Panc1 (cell line): ENCODE measurements at regions not wholly inside any gene's neighbourhood (a gene's known extent, or its start where the extent isn't known, plus 50 kb on each side); places are given as distances from the start of the nearest gene placed in this dataset.

Experiments used
- ATAC-seq: fragments of 200-7000 bp; cut with Tn5 transposase; 2 replicates; pipeline ENCODE4 v1.9.1; 2020; ENCODE audit warnings: mild to moderate bottlenecking, moderate library complexity
- BruUV-seq: library from RNA; stranded (reverse); fragments of 400-500 nt; replicated peaks from 2 replicates; lab custom pipeline; 2021; lab: Mats Ljungman, UMichigan
- CTCF ChIA-PET: fragments of 300-600 bp; sonication (Branson Sonifier 250); formaldehyde crosslinking; loops from one replicate; lab custom pipeline; 2022; ENCODE audit warnings: antibody characterized with exemption; lab: Charles Lee
- POLR2A ChIA-PET: fragments of 300-600 bp; sonication (Branson Sonifier 250); formaldehyde crosslinking; loops from one replicate; lab custom pipeline; 2022; ENCODE audit warnings: antibody characterized with exemption; lab: Charles Lee
- DNase-seq: peaks from one replicate; pipeline ENCODE4 v3.0.0-alpha.2; 2010; ENCODE audit warnings: low read depth, low spot score
- H3K27ac ChIP-seq: 2 replicates; pipeline ENCODE4 v1.5.1; 2011; ENCODE audit warnings: mild to moderate bottlenecking, low read length, inconsistent platforms
- H3K27me3 ChIP-seq: fragments of 200-500 bp; sonication (Bioruptor generic); 2 replicates; pipeline ENCODE4 v1.6.0; 2014; ENCODE audit warnings: low read length, inconsistent platforms; ENCODE audit not compliant: control insufficient read depth, insufficient read depth
- H3K36me3 ChIP-seq: fragments of 200-500 bp; sonication (Bioruptor generic); 2 replicates; pipeline ENCODE4 v1.5.1; 2014; ENCODE audit warnings: inconsistent platforms, mild to moderate bottlenecking, low read length, moderate library complexity; ENCODE audit not compliant: control insufficient read depth, insufficient read depth
- H3K4me1 ChIP-seq: 2 replicates; pipeline ENCODE4 v1.5.1; 2011; ENCODE audit warnings: inconsistent platforms, mild to moderate bottlenecking, low read length, moderate library complexity; ENCODE audit not compliant: control insufficient read depth, insufficient read depth
- H3K4me3 ChIP-seq, 2 experiments: 2 replicates each; pipeline ENCODE4 v1.5.1; 2011 to 2012; ENCODE audit warnings: low read depth in 2 of 2, low read length in 2 of 2, mild to moderate bottlenecking in 2 of 2, inconsistent platforms in 1 of 2, moderate library complexity in 1 of 2
- H3K9me3 ChIP-seq: fragments of 200-500 bp; sonication (Bioruptor generic); 2 replicates; pipeline ENCODE4 v1.5.1; 2014; ENCODE audit warnings: low read depth, mild to moderate bottlenecking, inconsistent platforms, low read length, moderate library complexity; ENCODE audit not compliant: control insufficient read depth, insufficient read depth
- CTCF ChIP-seq: fragments of 450-650 bp; IDR thresholded peaks from 2 replicates; pipeline ENCODE4 v1.5.1; 2017; ENCODE audit warnings: mild to moderate bottlenecking
- POLR2AphosphoS5 ChIP-seq: IDR thresholded peaks from 2 replicates; pipeline ENCODE4 v1.6.1; 2012; ENCODE audit warnings: mild to moderate bottlenecking, low read depth, low read length, moderate library complexity
- REST ChIP-seq, 2 experiments: IDR thresholded peaks; 2 replicates each; pipeline ENCODE4 v1.6.1; 2011 to 2012; ENCODE audit warnings: low read depth in 2 of 2, control low read depth in 1 of 2, low read length in 1 of 2, mild to moderate bottlenecking in 1 of 2, moderate library complexity in 1 of 2; ENCODE audit not compliant: insufficient read depth in 1 of 2
- SIN3A ChIP-seq: IDR thresholded peaks from 2 replicates; pipeline ENCODE4 v1.6.1; 2012; ENCODE audit warnings: low read depth, mild to moderate bottlenecking, low read length, moderate library complexity, borderline replicate concordance; ENCODE audit not compliant: insufficient read depth
- TCF7L2 ChIP-seq: IDR thresholded peaks from 2 replicates; pipeline ENCODE4 v1.6.1; 2011; ENCODE audit warnings: mild to moderate bottlenecking, low read depth, low read length, inconsistent platforms
- in situ Hi-C: cut with HindIII; loops from 2 replicates; pipeline ENCODE4 v1.10.0; 2016; ENCODE audit warnings: low sequenced_read_pairs, low pct_unique_long_range_greater_than_20kb
- intact Hi-C: fragments of 100-400 bp; cut with micrococcal nuclease; formaldehyde crosslinking; loops from one replicate; pipeline ENCODE4 v1.10.0; 2022; ENCODE audit not compliant: unreplicated experiment

GRCh38 chr1:82924666-82925065, 1074.3 kb downstream of the TTLL7 start:
- DNase-seq, result no peak
- Histone ChIP-seq H3K4me3 (no peak overlapping the region), H3K27me3 (no peaks in the 10 kb centered on the region), H3K36me3 (no peaks in the 10 kb centered on the region), H3K9me3 (no peaks in the 10 kb centered on the region), H3K27ac (no peak overlapping the region), H3K4me1 (no peaks in the 10 kb centered on the region)
- intact Hi-C loops, result no loop called here
- no TSS peak for BruUV-seq
- ATAC-seq, result no peak
- POLR2A ChIA-PET, result no interaction called here
- CTCF ChIA-PET, result no interaction called here
- TF ChIP-seq SIN3A (no peak), POLR2AphosphoS5 (no peak), REST (IDR thresholded peaks at IDR 0.05; ENCODE audit: insufficient read depth in 1 of 2, low read depth in 2 of 2, low read length in 1 of 2) (no peak), CTCF (no peak), TCF7L2 (no peak)
- in situ Hi-C loops, result no loop called here

GRCh38 chr1:82923931-82924330, 1075.0 kb downstream of the TTLL7 start:
- Histone ChIP-seq H3K4me1 (no peaks in the 10 kb centered on the region), H3K9me3 (no peaks in the 10 kb centered on the region), H3K4me3 (no peak overlapping the region), H3K27me3 (no peaks in the 10 kb centered on the region), H3K27ac (no peak overlapping the region), H3K36me3 (no peaks in the 10 kb centered on the region)
- no TSS peak for BruUV-seq
- intact Hi-C loops, result no loop called here
- ChIA-PET POLR2A (no interaction called here), CTCF (no interaction called here)
- ATAC-seq (no peak), DNase-seq (no peak)
- TF ChIP-seq CTCF (no peak), REST (IDR thresholded peaks at IDR 0.05; ENCODE audit: insufficient read depth in 1 of 2, low read depth in 2 of 2, low read length in 1 of 2) (no peak), POLR2AphosphoS5 (no peak), TCF7L2 (no peak), SIN3A (no peak)
- in situ Hi-C loops, result no loop called here
